Smooth muscle cell (in vitro differentiated cells): ENCODE measurements at regions not wholly inside any gene's neighbourhood (a gene's known extent, or its start where the extent isn't known, plus 50 kb on each side); places are given as distances from the start of the nearest gene placed in this dataset.

Experiments
- DNase-seq: peaks from one replicate; lab custom pipeline; 2025; ENCODE audit not compliant: unreplicated experiment; lab: John Stamatoyannopoulos, UW
- H2AFZ ChIP-seq: fragments of 200-600 bp; sonication (generic); 2 replicates; pipeline ENCODE4 v1.6.0; 2016; ENCODE audit warnings: antibody characterized with exemption, low read depth, mild to moderate bottlenecking
- H3F3A ChIP-seq: fragments of 200-600 bp; sonication (generic); 2 replicates; pipeline ENCODE4 v1.6.0; 2017; ENCODE audit warnings: antibody characterized with exemption, low read depth
- H3K27ac ChIP-seq: fragments of 200-600 bp; sonication (generic); 2 replicates; pipeline ENCODE4 v1.5.1; 2016; ENCODE audit warnings: low read depth, mild to moderate bottlenecking
- H3K27me3 ChIP-seq: fragments of 200-600 bp; sonication (generic); 2 replicates; pipeline ENCODE4 v1.6.1; 2016; ENCODE audit warnings: low read depth, mild to moderate bottlenecking
- H3K36me3 ChIP-seq: fragments of 200-600 bp; sonication (generic); 2 replicates; pipeline ENCODE4 v1.5.1; 2016; ENCODE audit warnings: low read depth
- H3K4me1 ChIP-seq: fragments of 200-600 bp; sonication (generic); 2 replicates; pipeline ENCODE4 v1.5.1; 2016; ENCODE audit warnings: low read depth
- H3K4me2 ChIP-seq: fragments of 200-600 bp; sonication (generic); 2 replicates; pipeline ENCODE4 v1.6.0; 2016; ENCODE audit warnings: mild to moderate bottlenecking
- H3K4me3 ChIP-seq: fragments of 200-600 bp; sonication (generic); 2 replicates; pipeline ENCODE4 v1.5.1; 2016; ENCODE audit warnings: mild to moderate bottlenecking
- H3K79me2 ChIP-seq: fragments of 200-600 bp; sonication (generic); 2 replicates; pipeline ENCODE4 v1.6.0; 2016; ENCODE audit warnings: low read depth, mild to moderate bottlenecking
- H3K9ac ChIP-seq: fragments of 200-600 bp; sonication (generic); 2 replicates; pipeline ENCODE4 v1.6.0; 2016; ENCODE audit warnings: low read depth
- H3K9me3 ChIP-seq: fragments of 200-600 bp; sonication (generic); replicated peaks from 2 replicates; pipeline ENCODE4 v1.5.1; 2016; ENCODE audit warnings: low read depth
- H4K20me1 ChIP-seq: fragments of 200-600 bp; sonication (generic); 2 replicates; pipeline ENCODE4 v1.6.0; 2016; ENCODE audit warnings: low read depth
- WGBS: methylation state at CpG from one replicate; pipeline ENCODE4 v1.1.7; 2016; ENCODE audit warnings: low lambda C conversion rate; 5-methylcytosine and 5-hydroxymethylcytosine counted together
- TF ChIP-seq, protein P1 (sequence below): fragments of 200-600 bp; sonication (generic); IDR thresholded peaks from 2 replicates; pipeline ENCODE4 v1.5.1; 2017; ENCODE audit warnings: borderline replicate concordance, mild to moderate bottlenecking, antibody characterized with exemption; ENCODE audit not compliant: insufficient read depth, poor library complexity, severe bottlenecking

GRCh38 chr4:100314057-100314456 is 123.8 kb upstream of the DDIT4L start:
- H3K36me3 ChIP-seq, result no peaks in the 10 kb centered on the region
- no peaks in the 10 kb centered on the region for H4K20me1 ChIP-seq
- no peaks in the 10 kb centered on the region for H3K27me3 ChIP-seq
- WGBS, result 75% methylated on average over 2 of the region's 2 CpGs
- no peaks in the 10 kb centered on the region for H3K9me3 ChIP-seq
- TF ChIP-seq, protein P1, sequence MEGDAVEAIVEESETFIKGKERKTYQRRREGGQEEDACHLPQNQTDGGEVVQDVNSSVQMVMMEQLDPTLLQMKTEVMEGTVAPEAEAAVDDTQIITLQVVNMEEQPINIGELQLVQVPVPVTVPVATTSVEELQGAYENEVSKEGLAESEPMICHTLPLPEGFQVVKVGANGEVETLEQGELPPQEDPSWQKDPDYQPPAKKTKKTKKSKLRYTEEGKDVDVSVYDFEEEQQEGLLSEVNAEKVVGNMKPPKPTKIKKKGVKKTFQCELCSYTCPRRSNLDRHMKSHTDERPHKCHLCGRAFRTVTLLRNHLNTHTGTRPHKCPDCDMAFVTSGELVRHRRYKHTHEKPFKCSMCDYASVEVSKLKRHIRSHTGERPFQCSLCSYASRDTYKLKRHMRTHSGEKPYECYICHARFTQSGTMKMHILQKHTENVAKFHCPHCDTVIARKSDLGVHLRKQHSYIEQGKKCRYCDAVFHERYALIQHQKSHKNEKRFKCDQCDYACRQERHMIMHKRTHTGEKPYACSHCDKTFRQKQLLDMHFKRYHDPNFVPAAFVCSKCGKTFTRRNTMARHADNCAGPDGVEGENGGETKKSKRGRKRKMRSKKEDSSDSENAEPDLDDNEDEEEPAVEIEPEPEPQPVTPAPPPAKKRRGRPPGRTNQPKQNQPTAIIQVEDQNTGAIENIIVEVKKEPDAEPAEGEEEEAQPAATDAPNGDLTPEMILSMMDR, result no peak
- H3K4me2 ChIP-seq, result no peak overlapping the region
- no peak overlapping the region for H3K4me3 ChIP-seq
- no peaks in the 10 kb centered on the region for H3K79me2 ChIP-seq
- DNase-seq, result no peak
- H3K9ac ChIP-seq, result no peak overlapping the region
- no peaks in the 10 kb centered on the region for H3F3A ChIP-seq
- H3K27ac ChIP-seq, result no peak overlapping the region
- peak overlapping the region; percentile 49 for H2AFZ ChIP-seq
- H3K4me1 ChIP-seq, result peaks cover 10% of the 10 kb centered on the region

DNA sequence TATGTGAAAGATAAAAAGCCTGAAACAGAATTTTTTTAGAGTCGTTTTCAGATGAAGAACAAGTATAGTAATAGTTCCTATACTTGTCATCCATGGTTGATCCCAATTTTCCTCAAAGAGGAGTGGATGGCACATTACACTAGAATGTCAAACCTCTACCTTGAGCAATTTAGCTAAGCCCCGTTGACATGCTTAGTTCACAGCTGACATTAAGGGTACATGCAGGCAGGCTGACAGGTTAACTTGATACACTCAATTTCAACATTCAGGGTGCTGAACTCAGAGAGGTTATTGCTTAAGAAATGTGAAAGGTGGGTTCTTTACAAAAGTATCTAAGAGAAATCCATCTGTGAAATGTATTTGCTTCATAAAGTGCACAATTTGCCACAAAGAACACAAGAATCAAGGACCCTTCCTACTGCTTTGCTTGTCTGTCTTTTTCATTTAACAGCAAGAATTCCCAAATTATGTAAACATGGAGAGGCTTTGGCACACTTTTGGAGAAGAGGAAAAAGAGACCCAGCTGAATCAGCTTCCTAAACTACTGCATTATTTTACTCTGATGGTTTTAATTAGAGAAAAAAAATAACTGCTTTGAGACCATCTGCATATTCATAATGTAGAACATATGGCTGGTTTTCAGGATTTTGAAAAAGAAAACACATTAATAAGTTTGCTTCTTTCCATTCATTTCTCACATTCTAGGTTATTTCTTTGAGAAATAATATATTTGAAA is 122.5 kb upstream of the DDIT4L start:
- 63% methylated on average over 2 of the region's 2 CpGs for WGBS
- H3K27ac ChIP-seq, result no peak overlapping the region
- H3K4me2 ChIP-seq, result no peak overlapping the region
- no peaks in the 10 kb centered on the region for H3K9me3 ChIP-seq
- no peak overlapping the region for H3K9ac ChIP-seq
- no peak overlapping the region for H3K4me3 ChIP-seq
- H3K36me3 ChIP-seq, result no peaks in the 10 kb centered on the region
- H4K20me1 ChIP-seq, result no peaks in the 10 kb centered on the region
- no peaks in the 10 kb centered on the region for H3K79me2 ChIP-seq
- H3F3A ChIP-seq, result no peaks in the 10 kb centered on the region
- DNase-seq, result no peak
- TF ChIP-seq, protein P1, result no peak
- peaks cover 10% of the 10 kb centered on the region for H3K4me1 ChIP-seq
- H3K27me3 ChIP-seq, result no peaks in the 10 kb centered on the region
- H2AFZ ChIP-seq, result no peak overlapping the region

DNA sequence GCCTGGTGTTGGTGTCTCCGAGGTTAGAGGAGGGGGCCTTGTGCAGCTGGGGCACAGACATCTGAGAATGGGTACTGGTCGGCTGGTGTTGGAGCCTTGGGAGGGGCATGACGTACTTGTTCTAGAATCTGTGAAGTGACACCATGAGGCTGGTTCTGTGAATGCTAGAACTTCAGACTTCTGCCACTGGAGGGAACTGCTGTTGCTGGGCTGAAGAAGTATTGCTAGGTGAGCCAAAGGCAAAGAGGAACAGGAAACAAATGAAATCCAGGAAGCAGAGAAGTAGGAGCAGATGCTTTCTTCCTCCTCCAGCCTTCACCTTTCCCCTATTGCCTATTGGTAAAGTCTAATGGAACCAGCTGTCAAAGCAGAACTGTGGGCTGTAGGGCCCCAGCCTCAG is 120.9 kb upstream of the DDIT4L start:
- Histone ChIP-seq H3K27me3 (no peaks in the 10 kb centered on the region), H3K36me3 (no peaks in the 10 kb centered on the region), H3K9me3 (no peaks in the 10 kb centered on the region), H3K4me3 (no peak overlapping the region), H3K79me2 (no peaks in the 10 kb centered on the region), H3K4me1 (peaks cover 10% of the 10 kb centered on the region), H3F3A (no peaks in the 10 kb centered on the region), H3K27ac (no peak overlapping the region), H3K9ac (no peak overlapping the region), H3K4me2 (no peak overlapping the region), H2AFZ (no peak overlapping the region), H4K20me1 (no peaks in the 10 kb centered on the region)
- no peak for DNase-seq
- TF ChIP-seq, protein P1, result no peak
- 81% methylated on average over 3 of the region's 3 CpGs for WGBS

DNA sequence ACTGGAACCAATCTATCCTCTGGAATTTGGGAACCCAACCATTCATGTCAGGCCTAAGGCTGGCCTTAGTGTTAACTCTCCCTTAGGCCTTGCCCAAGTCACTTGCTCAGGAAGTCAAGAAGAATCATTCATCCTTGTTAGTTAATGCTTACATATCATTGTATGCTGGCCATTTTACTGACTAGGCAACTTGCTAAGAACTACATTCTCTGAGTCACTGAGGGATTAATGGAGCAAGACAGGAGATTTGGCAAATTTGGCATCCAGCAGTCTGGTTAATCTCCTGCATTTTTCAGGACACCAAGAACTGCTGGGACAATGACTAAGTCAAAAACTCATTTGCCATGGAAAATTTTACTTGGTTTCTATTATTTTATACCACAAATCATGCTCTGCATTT is 115.8 kb upstream of the DDIT4L start:
- Histone ChIP-seq H3K9ac (no peak overlapping the region), H3F3A (no peaks in the 10 kb centered on the region), H3K4me3 (no peak overlapping the region), H3K27ac (no peak overlapping the region), H2AFZ (no peak overlapping the region), H3K4me1 (no peaks in the 10 kb centered on the region), H3K79me2 (no peaks in the 10 kb centered on the region), H3K9me3 (no peaks in the 10 kb centered on the region), H4K20me1 (no peaks in the 10 kb centered on the region), H3K4me2 (no peak overlapping the region), H3K27me3 (no peaks in the 10 kb centered on the region), H3K36me3 (no peaks in the 10 kb centered on the region)
- DNase-seq, result no peak
- TF ChIP-seq, protein P1, result no peak
